Neural cell (in vitro differentiated cells): ENCODE measurements at regions not wholly inside any gene's neighbourhood (a gene's known extent, or its start where the extent isn't known, plus 50 kb on each side); places are given as distances from the start of the nearest gene placed in this dataset.

Source experiments
- H2AFZ ChIP-seq: fragments of 200-600, 300-800 bp; sonication (generic), shearing (Covaris generic); 2 replicates; pipeline ENCODE4 v1.6.0; 2014; ENCODE audit warnings: low read depth, mild to moderate bottlenecking, antibody characterized with exemption, low read length, moderate library complexity
- H3F3A ChIP-seq: fragments of 200-600 bp; shearing (Covaris generic); 2 replicates; pipeline ENCODE4 v1.6.1; 2016; ENCODE audit warnings: mild to moderate bottlenecking, moderate library complexity, mixed read lengths, antibody characterized with exemption, low read length; ENCODE audit not compliant: insufficient read depth, poor library complexity, severe bottlenecking
- H3K27ac ChIP-seq: fragments of 200-600, 300-800 bp; sonication (generic), shearing (Covaris generic); 2 replicates; pipeline ENCODE4 v1.5.1; 2014; ENCODE audit warnings: mild to moderate bottlenecking, low read length, moderate library complexity
- H3K27me3 ChIP-seq: fragments of 300-800, 200-600 bp; sonication (generic), shearing (Covaris generic); 2 replicates; pipeline ENCODE4 v1.6.0; 2014; ENCODE audit warnings: mild to moderate bottlenecking, low read depth, low read length, moderate library complexity; ENCODE audit not compliant: insufficient read depth
- H3K36me3 ChIP-seq: fragments of 300-800, 200-600 bp; sonication (generic), shearing (Covaris generic); 2 replicates; pipeline ENCODE4 v1.5.1; 2014; ENCODE audit warnings: mild to moderate bottlenecking, antibody characterized with exemption, low read length, moderate library complexity; ENCODE audit not compliant: insufficient read depth
- H3K4me2 ChIP-seq: fragments of 300-800, 200-600 bp; sonication (generic), shearing (Covaris generic); 2 replicates; pipeline ENCODE4 v1.6.0; 2014; ENCODE audit warnings: mild to moderate bottlenecking, low read length
- H3K4me3 ChIP-seq: fragments of 300-800, 200-600 bp; sonication (generic), shearing (Covaris generic); 2 replicates; pipeline ENCODE4 v1.5.1; 2014; ENCODE audit warnings: mild to moderate bottlenecking, low read length, moderate library complexity
- H3K79me2 ChIP-seq: fragments of 200-600 bp; shearing (Covaris generic); replicated peaks from 2 replicates; pipeline ENCODE4 v1.6.0; 2014; ENCODE audit warnings: mild to moderate bottlenecking, low read length, moderate library complexity; ENCODE audit not compliant: insufficient read depth
- H3K9ac ChIP-seq: fragments of 300-800, 200-600 bp; sonication (generic), shearing (Covaris generic); 2 replicates; pipeline ENCODE4 v1.6.1; 2016; ENCODE audit warnings: mild to moderate bottlenecking, low read length, mixed read lengths
- H3K9me2 ChIP-seq: fragments of 200-600 bp; shearing (Covaris generic); 2 replicates; pipeline ENCODE4 v1.6.1; 2016; ENCODE audit warnings: mild to moderate bottlenecking, low read length, mixed read lengths; ENCODE audit not compliant: insufficient read depth
- H3K9me3 ChIP-seq: fragments of 200-600, 300-800 bp; sonication (generic), shearing (Covaris generic); 2 replicates; pipeline ENCODE4 v1.6.1; 2016; ENCODE audit warnings: mild to moderate bottlenecking, mixed run types, low read length, moderate library complexity, mixed read lengths
- H4K20me1 ChIP-seq: fragments of 200-600 bp; shearing (Covaris generic); 2 replicates; pipeline ENCODE4 v1.6.1; 2016; ENCODE audit warnings: mild to moderate bottlenecking, mixed run types; ENCODE audit not compliant: insufficient read depth
- EP300 ChIP-seq: fragments of 450-650 bp; conservative IDR thresholded peaks from 2 replicates; pipeline ENCODE4 v1.6.1; 2014; ENCODE audit warnings: antibody characterized with exemption, mild to moderate bottlenecking, moderate library complexity; ENCODE audit not compliant: poor library complexity, severe bottlenecking
- EZH2 ChIP-seq: fragments of 200-600, 300-800 bp; shearing (Covaris generic), sonication (generic); IDR thresholded peaks from 2 replicates; pipeline ENCODE4 v1.6.1; 2014; ENCODE audit warnings: antibody characterized with exemption, low read length, borderline replicate concordance, mild to moderate bottlenecking; ENCODE audit not compliant: insufficient read depth, poor library complexity, severe bottlenecking
- MXI1 ChIP-seq: fragments of 450-650 bp; conservative IDR thresholded peaks from 2 replicates; pipeline ENCODE4 v1.6.1; 2014; ENCODE audit warnings: antibody characterized with exemption, mild to moderate bottlenecking; ENCODE audit not compliant: poor library complexity, severe bottlenecking
- POLR2AphosphoS5 ChIP-seq: IDR thresholded peaks from 2 replicates; pipeline ENCODE4 v1.6.1; 2012
- RAD21 ChIP-seq: fragments of 450-650 bp; conservative IDR thresholded peaks from 2 replicates; pipeline ENCODE4 v1.6.1; 2014; ENCODE audit warnings: antibody characterized with exemption, mild to moderate bottlenecking, moderate library complexity
- SMC3 ChIP-seq: fragments of 450-650 bp; conservative IDR thresholded peaks from 2 replicates; pipeline ENCODE4 v1.6.1; 2014; ENCODE audit warnings: antibody characterized with exemption, mild to moderate bottlenecking, moderate library complexity; ENCODE audit not compliant: poor library complexity
- TAF1 ChIP-seq: IDR thresholded peaks from 2 replicates; pipeline ENCODE4 v1.6.1; 2012; ENCODE audit warnings: low read depth
- TF ChIP-seq, protein P1 (sequence below): fragments of 450-650 bp; IDR thresholded peaks from 2 replicates; pipeline ENCODE4 v1.5.1; 2014; ENCODE audit warnings: antibody characterized with exemption, mild to moderate bottlenecking, moderate library complexity; ENCODE audit not compliant: poor library complexity, severe bottlenecking
- TF ChIP-seq, protein P2 (sequence below): IDR thresholded peaks from 2 replicates; pipeline ENCODE4 v1.6.1; 2012; ENCODE audit warnings: borderline replicate concordance

GRCh38 chr4:28167411-28167810 is 1306.8 kb downstream of the STIM2 start:
- Histone ChIP-seq H3K4me3 (no peak overlapping the region), H3F3A (no peaks in the 10 kb centered on the region), H3K4me2 (no peak overlapping the region), H3K27me3 (no peaks in the 10 kb centered on the region), H3K36me3 (no peaks in the 10 kb centered on the region), H3K9me2 (no peaks in the 10 kb centered on the region), H4K20me1 (no peaks in the 10 kb centered on the region), H3K9ac (no peak overlapping the region), H3K9me3 (no peaks in the 10 kb centered on the region), H2AFZ (no peak overlapping the region), H3K79me2 (no peaks in the 10 kb centered on the region), H3K27ac (no peak overlapping the region)
- no peak for TF ChIP-seq MXI1
- TF ChIP-seq, protein P1, sequence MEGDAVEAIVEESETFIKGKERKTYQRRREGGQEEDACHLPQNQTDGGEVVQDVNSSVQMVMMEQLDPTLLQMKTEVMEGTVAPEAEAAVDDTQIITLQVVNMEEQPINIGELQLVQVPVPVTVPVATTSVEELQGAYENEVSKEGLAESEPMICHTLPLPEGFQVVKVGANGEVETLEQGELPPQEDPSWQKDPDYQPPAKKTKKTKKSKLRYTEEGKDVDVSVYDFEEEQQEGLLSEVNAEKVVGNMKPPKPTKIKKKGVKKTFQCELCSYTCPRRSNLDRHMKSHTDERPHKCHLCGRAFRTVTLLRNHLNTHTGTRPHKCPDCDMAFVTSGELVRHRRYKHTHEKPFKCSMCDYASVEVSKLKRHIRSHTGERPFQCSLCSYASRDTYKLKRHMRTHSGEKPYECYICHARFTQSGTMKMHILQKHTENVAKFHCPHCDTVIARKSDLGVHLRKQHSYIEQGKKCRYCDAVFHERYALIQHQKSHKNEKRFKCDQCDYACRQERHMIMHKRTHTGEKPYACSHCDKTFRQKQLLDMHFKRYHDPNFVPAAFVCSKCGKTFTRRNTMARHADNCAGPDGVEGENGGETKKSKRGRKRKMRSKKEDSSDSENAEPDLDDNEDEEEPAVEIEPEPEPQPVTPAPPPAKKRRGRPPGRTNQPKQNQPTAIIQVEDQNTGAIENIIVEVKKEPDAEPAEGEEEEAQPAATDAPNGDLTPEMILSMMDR = no peak
- TF ChIP-seq EZH2 = no peak
- TF ChIP-seq POLR2AphosphoS5 = no peak
- TF ChIP-seq EP300 = no peak
- no peak for TF ChIP-seq SMC3
- TF ChIP-seq TAF1 = no peak
- TF ChIP-seq, protein P2, sequence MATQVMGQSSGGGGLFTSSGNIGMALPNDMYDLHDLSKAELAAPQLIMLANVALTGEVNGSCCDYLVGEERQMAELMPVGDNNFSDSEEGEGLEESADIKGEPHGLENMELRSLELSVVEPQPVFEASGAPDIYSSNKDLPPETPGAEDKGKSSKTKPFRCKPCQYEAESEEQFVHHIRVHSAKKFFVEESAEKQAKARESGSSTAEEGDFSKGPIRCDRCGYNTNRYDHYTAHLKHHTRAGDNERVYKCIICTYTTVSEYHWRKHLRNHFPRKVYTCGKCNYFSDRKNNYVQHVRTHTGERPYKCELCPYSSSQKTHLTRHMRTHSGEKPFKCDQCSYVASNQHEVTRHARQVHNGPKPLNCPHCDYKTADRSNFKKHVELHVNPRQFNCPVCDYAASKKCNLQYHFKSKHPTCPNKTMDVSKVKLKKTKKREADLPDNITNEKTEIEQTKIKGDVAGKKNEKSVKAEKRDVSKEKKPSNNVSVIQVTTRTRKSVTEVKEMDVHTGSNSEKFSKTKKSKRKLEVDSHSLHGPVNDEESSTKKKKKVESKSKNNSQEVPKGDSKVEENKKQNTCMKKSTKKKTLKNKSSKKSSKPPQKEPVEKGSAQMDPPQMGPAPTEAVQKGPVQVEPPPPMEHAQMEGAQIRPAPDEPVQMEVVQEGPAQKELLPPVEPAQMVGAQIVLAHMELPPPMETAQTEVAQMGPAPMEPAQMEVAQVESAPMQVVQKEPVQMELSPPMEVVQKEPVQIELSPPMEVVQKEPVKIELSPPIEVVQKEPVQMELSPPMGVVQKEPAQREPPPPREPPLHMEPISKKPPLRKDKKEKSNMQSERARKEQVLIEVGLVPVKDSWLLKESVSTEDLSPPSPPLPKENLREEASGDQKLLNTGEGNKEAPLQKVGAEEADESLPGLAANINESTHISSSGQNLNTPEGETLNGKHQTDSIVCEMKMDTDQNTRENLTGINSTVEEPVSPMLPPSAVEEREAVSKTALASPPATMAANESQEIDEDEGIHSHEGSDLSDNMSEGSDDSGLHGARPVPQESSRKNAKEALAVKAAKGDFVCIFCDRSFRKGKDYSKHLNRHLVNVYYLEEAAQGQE = no peak
- no peak for TF ChIP-seq RAD21

GRCh38 chr4:28176942-28177341 is 1316.3 kb downstream of the STIM2 start:
- no peak overlapping the region for H3K27ac ChIP-seq
- H3F3A ChIP-seq = no peaks in the 10 kb centered on the region
- H3K9ac ChIP-seq = no peak overlapping the region
- no peaks in the 10 kb centered on the region for H3K27me3 ChIP-seq
- no peaks in the 10 kb centered on the region for H3K79me2 ChIP-seq
- no peaks in the 10 kb centered on the region for H3K9me3 ChIP-seq
- no peak overlapping the region for H3K4me2 ChIP-seq
- TF ChIP-seq, protein P2 = no peak
- TF ChIP-seq MXI1 = no peak
- TF ChIP-seq EZH2 = no peak
- no peak for TF ChIP-seq SMC3
- no peak for TF ChIP-seq EP300
- no peak for TF ChIP-seq RAD21
- TF ChIP-seq TAF1 = no peak
- TF ChIP-seq POLR2AphosphoS5 = no peak
- TF ChIP-seq, protein P1 = no peak
- no peaks in the 10 kb centered on the region for H3K9me2 ChIP-seq
- H3K4me3 ChIP-seq = no peak overlapping the region
- H4K20me1 ChIP-seq = no peaks in the 10 kb centered on the region
- H2AFZ ChIP-seq = no peak overlapping the region
- no peaks in the 10 kb centered on the region for H3K36me3 ChIP-seq
